ENCODE measurements at regions not wholly inside any gene's neighbourhood (a gene's known extent, or its start where the extent isn't known, plus 50 kb on each side); places are given as distances from the start of the nearest gene placed in this dataset.

- no peak for DNase-seq
Observed at GRCh38 chr9:81532251-81532650, 157.1 kb downstream of the TLE1 start.

GRCh38 chr9:81531511-81531910 is 157.8 kb downstream of the TLE1 start:
- no peak for DNase-seq

GRCh38 chr9:81530846-81531245 is 158.5 kb downstream of the TLE1 start:
- DNase-seq: no peak

- no peak for DNase-seq
Observed at GRCh38 chr9:81530310-81530810, 159.0 kb downstream of the TLE1 start.

- DNase-seq: peak; percentile 17
Observed at GRCh38 chr9:81529556-81530193, 159.7 kb downstream of the TLE1 start.

- peak; percentile 30 for DNase-seq
Observed at GRCh38 chr9:81526587-81526986, 162.8 kb downstream of the TLE1 start.

GRCh38 chr9:81522716-81523551 is 166.4 kb downstream of the TLE1 start:
- peak; percentile 28 for DNase-seq

GRCh38 chr9:81521892-81522291 is 167.5 kb downstream of the TLE1 start:
- no peak for DNase-seq

GRCh38 chr9:81519816-81520495 is 169.4 kb downstream of the TLE1 start:
- DNase-seq: no peak

- DNase-seq: no peak
Observed at GRCh38 chr9:81517954-81518353, 171.4 kb downstream of the TLE1 start.

- no peak for DNase-seq
Observed at GRCh38 chr9:81513059-81513458, 176.3 kb downstream of the TLE1 start.

- no peak for DNase-seq
Observed at GRCh38 chr9:81512641-81513040, 176.7 kb downstream of the TLE1 start.

GRCh38 chr9:81508476-81508875 is 180.9 kb downstream of the TLE1 start:
- no peak for DNase-seq

- DNase-seq: no peak
Observed at GRCh38 chr9:81506941-81507864, 182.1 kb downstream of the TLE1 start.

GRCh38 chr9:81499594-81499993 is 189.8 kb downstream of the TLE1 start:
- DNase-seq: no peak

- DNase-seq: peak; percentile 23
Observed at GRCh38 chr9:81499021-81499454, 190.3 kb downstream of the TLE1 start.

GRCh38 chr9:81498576-81498975 is 190.8 kb downstream of the TLE1 start:
- no peak for DNase-seq

- no peak for DNase-seq
Observed at GRCh38 chr9:81497091-81497490, 192.3 kb downstream of the TLE1 start.

- peak; percentile 74 for DNase-seq
Observed at GRCh38 chr9:81492710-81493447, 196.5 kb downstream of the TLE1 start.

GRCh38 chr9:81490605-81491331 is 198.6 kb downstream of the TLE1 start:
- no peak for DNase-seq

- DNase-seq: no peak
Observed at GRCh38 chr9:81489046-81489445, 200.3 kb downstream of the TLE1 start.

All from amniotic stem cell (primary cell).